HepG2 (cell line): ENCODE measurements at regions not wholly inside any gene's neighbourhood (a gene's known extent, or its start where the extent isn't known, plus 50 kb on each side); places are given as distances from the start of the nearest gene placed in this dataset.

Experiments used
- ATAC-seq: fragments of 200-7000 bp; cut with Tn5 transposase; 3 replicates; pipeline ENCODE4 v1.9.1; 2020; ENCODE audit warnings: mild to moderate bottlenecking, moderate library complexity
- BruUV-seq: library from RNA; stranded (reverse); fragments of 400-500 nt; replicated peaks from 2 replicates; lab custom pipeline; 2021; lab: Mats Ljungman, UMichigan
- CTCF ChIA-PET: fragments of 300-600 bp; formaldehyde crosslinking; extraction: SDS; loops from one replicate; lab custom pipeline; 2021; ENCODE audit warnings: low total read pairs, inconsistent platforms, low intra/inter-chr PET ratio; lab: Yijun Ruan, JAX
- POLR2A ChIA-PET: fragments of 350-600 bp; sonication (Branson Sonifier 250); formaldehyde crosslinking; loops from one replicate; lab custom pipeline; 2020; ENCODE audit warnings: antibody characterized with exemption, inconsistent platforms; lab: Yijun Ruan, JAX
- DNase-seq: peaks from one replicate; pipeline ENCODE4 v3.0.0-alpha.2; 2015; ENCODE audit warnings: low spot score
- FAIRE-seq: peaks from 3 replicates; lab custom pipeline; 2011; peaks lifted over from hg19 to GRCh38; lab: Jason Lieb, UNC
- H2AFZ ChIP-seq: one replicate; pipeline ENCODE4 v1.6.1; 2011; ENCODE audit warnings: low read length, inconsistent platforms
- H3K27ac ChIP-seq: fragments of 300-600 bp; 3 replicates; pipeline ENCODE4 v1.8.0; 2011; ENCODE audit warnings: mixed run types, mild to moderate bottlenecking, mixed read lengths, low read length, inconsistent platforms; ENCODE audit not compliant: insufficient read depth; ENCODE audit errors: extremely low read length
- H3K27me3 ChIP-seq, 2 experiments: fragments of 200-600 bp in 1 of 2; 2 replicates in 1 of 2; 3 replicates in 1 of 2; pipeline versions ENCODE4 v1.6.0 to v1.8.0; 2011; ENCODE audit warnings: low read length in 2 of 2, mild to moderate bottlenecking in 2 of 2, moderate library complexity in 2 of 2, inconsistent platforms in 1 of 2; ENCODE audit not compliant: insufficient read depth in 2 of 2, control insufficient read depth in 1 of 2
- H3K36me3 ChIP-seq, 2 experiments: fragments of 200-600 bp in 1 of 2; replicated peaks in 1 of 2; 2 replicates in 1 of 2; 3 replicates in 1 of 2; pipeline versions ENCODE4 v1.5.1 to v1.8.0; 2011; ENCODE audit warnings: low read length in 2 of 2, inconsistent platforms in 1 of 2; ENCODE audit not compliant: insufficient read depth in 2 of 2, control insufficient read depth in 1 of 2
- H3K4me1 ChIP-seq: 2 replicates; pipeline ENCODE4 v1.5.1; 2012; ENCODE audit warnings: low read length, inconsistent platforms; ENCODE audit not compliant: insufficient read depth
- H3K4me2 ChIP-seq: 2 replicates; pipeline ENCODE4 v1.6.0; 2011; ENCODE audit warnings: low read depth, low read length, inconsistent platforms
- H3K4me3 ChIP-seq, 3 experiments: fragments of 200-600 bp in 1 of 3; sonication (generic), shearing (Covaris generic) in 1 of 3; replicated peaks in 1 of 3; 2 replicates each; pipeline ENCODE4 v1.5.1; 2011 to 2016; ENCODE audit warnings: low read length in 3 of 3, inconsistent platforms in 2 of 3, low read depth in 2 of 3, mild to moderate bottlenecking in 2 of 3, control low read depth in 1 of 3, mixed read lengths in 1 of 3; ENCODE audit not compliant: insufficient read depth in 1 of 3
- H3K79me2 ChIP-seq: one replicate; pipeline ENCODE4 v1.6.1; 2011; ENCODE audit warnings: low read length, inconsistent platforms; ENCODE audit not compliant: insufficient read depth
- H3K9ac ChIP-seq: 2 replicates; pipeline ENCODE4 v1.6.0; 2011; ENCODE audit warnings: mild to moderate bottlenecking, low read depth, low read length, inconsistent platforms; ENCODE audit not compliant: insufficient read depth
- H3K9me3 ChIP-seq: 2 replicates; pipeline ENCODE4 v1.5.1; 2012; ENCODE audit warnings: mild to moderate bottlenecking, low read length
- H4K20me1 ChIP-seq: 2 replicates; pipeline ENCODE4 v1.6.0; 2011; ENCODE audit warnings: inconsistent platforms, mild to moderate bottlenecking, low read length, moderate library complexity; ENCODE audit not compliant: insufficient read depth
- ARID5B ChIP-seq: IDR thresholded peaks from 2 replicates; pipeline ENCODE4 v1.4.0; 2020; ENCODE audit warnings: mild to moderate bottlenecking, missing genetic modification reagents
- CERS6 ChIP-seq: sonication (generic); formaldehyde crosslinking; IDR thresholded peaks from 2 replicates; pipeline ENCODE4 v1.5.0; 2020; ENCODE audit warnings: missing genetic modification reagents
- HIC2 ChIP-seq: sonication (generic); formaldehyde crosslinking; IDR thresholded peaks from 2 replicates; pipeline ENCODE4 v1.9.0; 2022; ENCODE audit warnings: low read depth, missing genetic modification reagents
- HMGA1 ChIP-seq: sonication (generic); formaldehyde crosslinking; conservative IDR thresholded peaks from 2 replicates; pipeline ENCODE4 v1.4.0; 2020; ENCODE audit warnings: missing genetic modification reagents
- SNAPC2 ChIP-seq: sonication (generic); formaldehyde crosslinking; IDR thresholded peaks from 2 replicates; pipeline ENCODE4 v1.8.1; 2022; ENCODE audit warnings: mild to moderate bottlenecking, missing genetic modification reagents
- THAP7 ChIP-seq: sonication (generic); formaldehyde crosslinking; IDR thresholded peaks from 2 replicates; pipeline ENCODE4 v1.8.1; 2023; ENCODE audit warnings: mild to moderate bottlenecking, missing genetic modification reagents
- ZNF569 ChIP-seq: sonication (generic); formaldehyde crosslinking; IDR thresholded peaks from 2 replicates; pipeline ENCODE4 v1.5.0; 2020; ENCODE audit warnings: mild to moderate bottlenecking, missing genetic modification reagents, moderate library complexity, borderline replicate concordance
- WGBS: methylation state at CpG from one replicate; pipeline ENCODE4 v1.1.6; 2017; ENCODE audit warnings: low lambda C conversion rate; 5-methylcytosine and 5-hydroxymethylcytosine counted together
- in situ Hi-C: cut with HindIII; loops from 2 replicates; pipeline ENCODE4 v1.10.0; 2017; ENCODE audit warnings: low pct_unique_long_range_greater_than_20kb; ENCODE audit not compliant: extremely low pct_ligation_motif_present
- intact Hi-C: fragments of 100-400 bp; cut with micrococcal nuclease; formaldehyde crosslinking; loops from one replicate; pipeline ENCODE4 v1.10.0; 2022; ENCODE audit not compliant: unreplicated experiment
- TF ChIP-seq, protein P1 (sequence below): sonication (generic); formaldehyde crosslinking; IDR thresholded peaks from 2 replicates; pipeline ENCODE4 v1.8.1; 2022; ENCODE audit warnings: low read depth, mild to moderate bottlenecking, missing genetic modification reagents

DNA sequence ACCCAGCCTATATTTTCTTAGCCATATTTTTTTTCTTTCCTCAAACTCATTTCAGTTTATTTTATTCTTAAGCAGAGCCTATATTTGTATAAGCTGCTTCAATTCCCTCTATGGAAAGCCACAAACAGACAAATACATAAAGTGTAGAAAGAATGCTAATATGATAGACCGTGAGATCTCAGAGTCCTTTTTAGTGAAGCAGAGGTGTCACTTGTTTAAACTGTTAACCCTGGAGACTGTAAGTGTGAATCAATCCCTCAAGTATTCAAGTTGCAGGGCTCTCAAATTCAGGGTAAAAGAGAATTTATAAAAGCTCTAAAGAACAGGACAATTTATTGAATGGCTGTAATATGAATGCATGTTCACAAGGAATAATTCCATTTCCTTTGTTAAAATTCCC lies 72.2 kb upstream of the BHLHE40 start (continued):
- no peak for TF ChIP-seq HIC2 (CRISPR knock-in tag)

- Histone ChIP-seq H3K27ac (no peak overlapping the region), H3K4me2 (no peak overlapping the region), H3K4me3 (no peak overlapping the region), H3K36me3 (no peaks in the 10 kb centered on the region), H3K9ac (no peak overlapping the region), H3K4me1 (0 out of 2 replicates have a peak, but pooled peaks cover 9% of the 10 kb centered on the region), H3K79me2 (no peaks in the 10 kb centered on the region), H4K20me1 (no peaks in the 10 kb centered on the region), H3K9me3 (no peaks in the 10 kb centered on the region), H2AFZ (no peak overlapping the region), H3K27me3 (no peaks in the 10 kb centered on the region)
- in situ Hi-C loops (no loop called here), intact Hi-C loops (no loop called here)
- ATAC-seq, result no peak
- CTCF ChIA-PET, result no interaction called here
- no TSS peak for BruUV-seq
- FAIRE-seq, result no peak
- 30% methylated on average over 7 of the region's 7 CpGs for WGBS
- DNase-seq, result no peak
- POLR2A ChIA-PET, result no interaction called here
- TF ChIP-seq ARID5B, result no peak
- TF ChIP-seq, protein P1, sequence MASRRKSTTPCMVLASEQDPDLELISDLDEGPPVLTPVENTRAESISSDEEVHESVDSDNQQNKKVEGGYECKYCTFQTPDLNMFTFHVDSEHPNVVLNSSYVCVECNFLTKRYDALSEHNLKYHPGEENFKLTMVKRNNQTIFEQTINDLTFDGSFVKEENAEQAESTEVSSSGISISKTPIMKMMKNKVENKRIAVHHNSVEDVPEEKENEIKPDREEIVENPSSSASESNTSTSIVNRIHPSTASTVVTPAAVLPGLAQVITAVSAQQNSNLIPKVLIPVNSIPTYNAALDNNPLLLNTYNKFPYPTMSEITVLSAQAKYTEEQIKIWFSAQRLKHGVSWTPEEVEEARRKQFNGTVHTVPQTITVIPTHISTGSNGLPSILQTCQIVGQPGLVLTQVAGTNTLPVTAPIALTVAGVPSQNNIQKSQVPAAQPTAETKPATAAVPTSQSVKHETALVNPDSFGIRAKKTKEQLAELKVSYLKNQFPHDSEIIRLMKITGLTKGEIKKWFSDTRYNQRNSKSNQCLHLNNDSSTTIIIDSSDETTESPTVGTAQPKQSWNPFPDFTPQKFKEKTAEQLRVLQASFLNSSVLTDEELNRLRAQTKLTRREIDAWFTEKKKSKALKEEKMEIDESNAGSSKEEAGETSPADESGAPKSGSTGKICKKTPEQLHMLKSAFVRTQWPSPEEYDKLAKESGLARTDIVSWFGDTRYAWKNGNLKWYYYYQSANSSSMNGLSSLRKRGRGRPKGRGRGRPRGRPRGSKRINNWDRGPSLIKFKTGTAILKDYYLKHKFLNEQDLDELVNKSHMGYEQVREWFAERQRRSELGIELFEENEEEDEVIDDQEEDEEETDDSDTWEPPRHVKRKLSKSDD (CRISPR knock-in tag), result no peak
- no peak for TF ChIP-seq HMGA1 (CRISPR knock-in tag)
- no peak for TF ChIP-seq SNAPC2 (CRISPR knock-in tag)
- no peak for TF ChIP-seq CERS6 (CRISPR knock-in tag)
- no peak for TF ChIP-seq ZNF569 (CRISPR knock-in tag)
- no peak for TF ChIP-seq THAP7 (CRISPR knock-in tag)
Measured at GRCh38 chr3:4907643-4908432, 71.4 kb upstream of the BHLHE40 start.
